ENCODE measurements at regions not wholly inside any gene's neighbourhood (a gene's known extent, or its start where the extent isn't known, plus 50 kb on each side); places are given as distances from the start of the nearest gene placed in this dataset.
"Not testable (repeated sequence)": the region's sequence is repeated elsewhere in the genome, so short reads cannot be mapped to it uniquely, and the experiment has no call there.

- FAIRE-seq; DNase-seq (ENCODE audit: insufficient read length, low spot score): not testable (repeated sequence)
Observed at GRCh38 chr7:103244865-103245264, 52.4 kb upstream of the PMPCB start.

DNA sequence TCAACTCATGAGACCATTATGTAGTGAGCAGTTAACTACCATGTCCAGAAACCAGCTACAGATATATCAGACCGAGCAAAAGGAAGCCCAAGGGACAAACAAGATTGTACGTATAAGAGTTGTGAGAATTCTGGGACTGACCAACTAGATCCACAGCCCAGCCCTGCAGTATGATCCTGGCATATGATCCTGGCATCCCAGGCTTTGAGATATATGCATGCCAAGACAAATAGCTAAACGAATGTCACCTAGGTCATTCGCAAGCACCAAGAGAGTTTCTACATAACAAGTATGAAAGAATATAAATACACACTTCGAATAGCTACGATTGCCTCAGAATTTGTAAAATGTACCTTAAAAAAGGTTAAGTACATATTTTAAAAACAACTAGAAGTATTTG lies 56.4 kb upstream of the PMPCB start:
- DNase-seq (ENCODE audit: insufficient read length, low spot score) = no peak
- no peak for FAIRE-seq
- no peak for TF ChIP-seq POLR2A (IDR thresholded peaks at IDR 0.05; ENCODE audit: low read depth, low read length)

GRCh38 chr7:103235824-103236223 lies 61.4 kb upstream of the PMPCB start:
- not testable (repeated sequence) for DNase-seq (ENCODE audit: insufficient read length, low spot score); FAIRE-seq

- not testable (repeated sequence) for FAIRE-seq; DNase-seq (ENCODE audit: insufficient read length, low spot score)
Observed at GRCh38 chr7:103234877-103235276, 62.4 kb upstream of the PMPCB start.

DNA sequence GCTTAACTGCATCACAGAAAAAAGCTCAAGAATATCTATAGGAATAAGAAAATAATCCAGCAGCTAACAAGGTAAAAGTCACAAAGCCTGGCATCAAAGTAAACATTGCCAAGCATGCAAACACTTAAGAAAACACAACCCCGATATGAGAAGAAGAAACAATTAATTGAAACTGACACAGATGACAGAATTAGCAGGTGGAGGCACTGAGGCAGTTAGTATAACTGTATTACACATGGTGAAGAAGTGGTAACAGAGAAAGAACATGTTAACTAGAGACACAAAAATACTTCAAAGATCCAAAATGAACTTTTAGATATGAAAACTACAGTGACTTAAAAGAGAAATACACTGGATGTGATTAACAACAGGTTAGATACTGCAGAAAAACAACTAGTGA lies 69.4 kb upstream of the PMPCB start:
- DNase-seq (ENCODE audit: insufficient read length, low spot score) = not testable (repeated sequence)
- peak; percentile 20 for FAIRE-seq

DNA sequence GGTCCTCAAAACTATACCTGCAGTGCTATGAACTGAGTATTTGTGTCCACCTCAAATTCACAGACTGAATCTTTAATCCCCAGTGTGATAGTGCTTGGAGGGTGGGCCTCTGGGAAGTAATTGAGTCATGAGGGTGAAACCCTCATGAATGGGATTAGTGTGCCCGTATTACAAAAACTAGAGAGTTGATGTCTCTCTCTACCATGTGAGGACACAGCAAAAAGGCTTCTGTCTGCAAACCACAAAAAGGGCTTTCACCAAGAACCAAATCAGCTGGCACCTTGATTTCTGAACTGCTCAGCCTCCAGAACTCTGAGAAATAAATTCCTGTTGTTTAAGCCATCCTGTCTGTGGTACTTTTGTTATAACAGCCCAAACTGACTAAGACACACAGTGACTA lies 71.4 kb upstream of the PMPCB start:
- DNase-seq (ENCODE audit: insufficient read length, low spot score); FAIRE-seq: not testable (repeated sequence)

DNA sequence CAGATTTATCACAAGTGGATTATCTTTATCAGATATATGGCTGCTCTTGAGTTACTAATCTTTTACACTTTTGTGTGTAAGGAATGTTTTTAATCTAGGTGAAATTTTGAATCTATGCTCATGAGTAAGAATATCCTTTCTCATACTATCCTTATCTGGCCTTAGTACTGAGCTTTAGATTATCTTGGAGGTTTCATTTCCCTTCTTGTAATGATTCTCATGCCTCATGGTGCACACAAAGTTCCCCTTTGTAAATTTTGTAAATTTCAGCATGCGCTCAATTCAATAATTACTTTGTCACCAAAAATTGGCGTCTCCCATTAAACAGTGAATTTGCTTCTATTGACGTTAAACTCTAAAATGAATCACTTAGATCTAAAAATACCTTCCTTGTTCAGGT lies 74.2 kb upstream of the NAPEPLD start:
- FAIRE-seq = peak; percentile 92
- not testable (repeated sequence) for DNase-seq (ENCODE audit: insufficient read length, low spot score)

- not testable (repeated sequence) for DNase-seq (ENCODE audit: insufficient read length, low spot score); FAIRE-seq
Observed at GRCh38 chr7:103211049-103211448, 62.1 kb upstream of the NAPEPLD start.

DNA sequence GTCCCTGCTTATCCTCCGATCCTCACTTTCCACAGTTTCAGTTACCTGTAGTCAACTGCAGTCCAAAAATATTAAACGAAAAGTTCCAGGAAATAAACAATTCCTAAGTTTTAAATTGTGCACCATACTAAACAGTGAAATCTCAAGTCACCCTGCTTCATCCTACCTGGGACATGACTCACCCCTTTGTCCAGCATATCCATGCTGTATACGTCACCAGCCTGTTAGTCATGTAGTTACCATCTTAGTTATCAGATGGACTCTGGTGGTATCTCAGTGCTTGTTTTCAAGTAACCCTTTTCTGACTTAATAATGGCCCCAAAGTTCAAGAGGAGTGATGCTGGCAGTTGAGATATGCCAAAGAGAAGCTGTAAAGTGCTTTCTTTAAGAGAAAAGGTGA lies 50.3 kb upstream of the NAPEPLD start:
- peak; percentile 100 for FAIRE-seq
- not testable (repeated sequence) for DNase-seq (ENCODE audit: insufficient read length, low spot score)

Data from H54 (cell line).